HG03039 (cell line): ENCODE measurements at regions not wholly inside any gene's neighbourhood (a gene's known extent, or its start where the extent isn't known, plus 50 kb on each side); places are given as distances from the start of the nearest gene placed in this dataset.
"Not testable (repeated sequence)": the region's sequence is repeated elsewhere in the genome, so short reads cannot be mapped to it uniquely, and the experiment has no call there.

Experiments
- ATAC-seq: cut with Tn5 transposase; IDR thresholded peaks from one replicate; pipeline ENCODE4 v1.9.1; 2021; ENCODE audit warnings: mild to moderate bottlenecking, moderate library complexity; ENCODE audit not compliant: unreplicated experiment

GRCh38 chr12:125856366-125856765 lies 791.1 kb downstream of the AACS start:
- ATAC-seq, result no peak

GRCh38 chr12:125856896-125857295 lies 791.7 kb downstream of the AACS start:
- ATAC-seq, result no peak

- no peak for ATAC-seq
Measured at GRCh38 chr12:125860672-125861288, 795.5 kb downstream of the AACS start.

GRCh38 chr12:125861299-125862281 lies 796.4 kb downstream of the AACS start:
- ATAC-seq, result no peak

- not testable (repeated sequence) for ATAC-seq
Measured at GRCh38 chr12:125865236-125865635, 800.0 kb downstream of the AACS start.

DNA sequence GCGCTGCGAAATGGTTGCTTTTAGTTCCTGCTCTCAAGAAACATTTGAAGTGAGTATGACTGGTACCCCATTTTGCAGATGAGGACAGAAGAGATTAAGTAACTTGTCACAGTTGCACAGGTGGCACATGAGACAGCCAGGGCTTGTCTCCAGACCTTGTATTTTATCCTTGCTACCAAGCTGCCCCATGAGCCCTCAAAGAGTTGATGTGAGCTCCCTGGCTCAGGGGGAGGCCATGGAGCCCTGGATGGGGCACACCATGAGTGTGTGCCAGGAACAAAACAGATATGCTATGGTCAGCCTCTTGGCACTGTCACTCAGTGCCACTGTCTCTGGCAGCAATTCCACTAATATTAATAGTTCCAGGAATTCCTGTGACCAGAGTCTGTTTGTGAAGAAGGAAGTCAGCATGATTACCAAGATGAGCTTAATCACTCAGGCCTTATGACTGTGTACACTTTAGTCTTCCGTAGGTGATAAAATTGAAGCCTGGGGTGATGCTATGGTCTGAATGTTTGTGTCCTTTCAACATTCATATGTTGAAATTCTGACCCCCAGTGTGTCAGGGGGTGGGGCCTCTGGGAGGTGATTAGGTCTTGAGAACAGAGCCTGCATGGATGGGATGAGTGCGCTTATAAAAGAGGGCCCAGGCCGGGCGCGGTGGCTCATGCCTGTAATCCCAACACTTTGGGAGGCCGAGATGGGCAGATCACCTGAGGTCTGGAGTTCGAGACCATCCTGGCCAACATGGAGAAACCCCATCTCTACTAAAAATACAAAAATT lies 806.8 kb downstream of the AACS start:
- no peak for ATAC-seq

DNA sequence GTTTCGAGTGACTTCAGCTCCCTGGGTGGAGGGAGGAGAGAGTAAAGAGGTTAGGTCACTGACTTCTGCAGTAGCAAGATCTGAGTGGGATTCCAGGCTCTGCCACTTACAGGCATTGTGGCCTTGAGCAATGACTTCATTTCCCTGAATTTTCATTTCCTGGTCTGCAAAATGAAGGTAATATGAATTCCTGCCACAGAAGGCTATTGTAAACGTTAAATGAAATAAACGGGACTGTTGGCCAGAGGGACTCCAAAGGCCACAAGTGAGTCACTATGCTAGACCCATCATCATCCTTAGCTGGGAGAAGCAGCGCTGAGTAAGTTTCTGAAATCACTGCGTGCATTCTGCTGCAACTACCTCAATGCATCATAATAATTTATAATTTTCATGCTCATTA lies 807.8 kb downstream of the AACS start:
- no peak for ATAC-seq

DNA sequence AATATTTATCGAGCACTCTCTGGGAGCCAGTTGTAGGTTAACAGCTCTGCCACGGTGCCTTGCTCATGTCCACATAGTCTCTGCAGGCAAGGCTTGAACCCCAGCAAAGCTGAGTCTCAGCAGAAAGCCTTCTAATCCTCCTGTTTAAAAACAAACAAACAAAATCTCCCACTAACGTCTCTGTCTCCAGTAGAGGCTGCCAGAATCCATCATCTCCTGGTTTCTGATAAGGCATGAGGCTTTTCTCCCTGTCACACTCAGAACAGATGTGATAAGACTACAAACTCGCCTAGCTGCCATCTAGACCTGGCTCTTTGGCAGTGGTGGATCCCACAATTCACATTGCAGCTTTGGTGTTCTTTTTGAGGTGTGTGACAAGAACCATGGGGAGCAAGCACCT lies 813.2 kb downstream of the AACS start:
- no peak for ATAC-seq

DNA sequence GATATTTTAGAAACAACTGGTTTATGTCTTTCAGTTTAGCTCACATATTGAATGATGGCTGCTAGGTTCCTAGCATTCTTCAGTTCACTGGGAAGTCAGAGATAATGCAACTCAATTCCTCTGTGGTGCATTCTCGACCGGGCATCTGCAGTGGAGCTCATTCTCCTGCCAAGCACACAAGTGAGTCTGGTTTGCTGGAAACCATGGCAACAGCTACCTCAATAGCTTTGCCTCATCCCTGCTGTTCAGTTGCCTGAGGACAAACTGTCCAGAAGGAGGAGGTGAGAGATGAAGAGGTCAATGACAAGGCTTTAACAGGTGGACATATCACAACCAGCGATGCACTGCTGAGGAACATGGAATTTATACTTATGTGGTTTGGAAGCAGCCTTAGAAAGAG lies 816.9 kb downstream of the AACS start:
- ATAC-seq, result no peak

DNA sequence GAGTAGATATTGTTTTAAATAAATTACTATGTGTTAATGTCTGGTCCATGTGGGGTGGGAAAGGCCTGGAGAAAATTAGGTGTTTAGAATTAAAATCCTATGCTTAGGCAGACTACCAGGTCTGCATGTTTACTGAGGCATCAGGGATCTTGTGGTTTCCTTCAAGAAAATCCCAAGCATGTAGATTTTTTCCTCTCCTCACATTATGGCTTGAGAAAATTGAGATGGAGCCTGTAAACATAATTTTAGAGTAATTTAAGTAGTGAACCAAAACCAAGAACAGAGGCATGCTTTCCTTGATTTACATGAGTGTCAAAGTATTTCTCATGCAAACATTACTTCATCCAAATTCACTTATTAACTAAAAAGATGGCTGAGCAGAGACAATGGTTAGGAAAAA lies 823.7 kb downstream of the AACS start:
- no peak for ATAC-seq

GRCh38 chr12:125889742-125890141 lies 824.5 kb downstream of the AACS start:
- ATAC-seq, result no peak

GRCh38 chr12:125890366-125890905 lies 825.2 kb downstream of the AACS start:
- ATAC-seq, result no peak

- ATAC-seq, result no peak
Measured at GRCh38 chr12:125890971-125891370, 825.7 kb downstream of the AACS start.

DNA sequence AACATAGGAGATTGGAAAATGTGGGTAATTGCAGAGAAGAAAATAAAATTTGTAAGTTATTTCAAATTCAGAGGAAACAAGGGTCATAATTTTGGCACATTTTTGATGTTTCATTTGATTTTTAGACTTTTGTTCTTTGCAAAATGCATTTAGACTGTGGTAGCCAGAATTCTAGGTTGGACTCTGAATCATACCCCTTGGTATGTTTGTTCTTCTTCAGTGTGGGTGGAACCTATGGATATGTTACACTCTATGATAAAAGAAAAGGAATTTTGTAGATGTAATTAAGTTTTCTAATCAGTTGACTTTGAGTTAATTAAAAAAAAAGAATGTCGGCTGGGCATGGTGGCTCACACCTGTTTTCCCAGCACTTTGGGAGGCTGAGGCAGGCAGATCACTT lies 827.0 kb downstream of the AACS start:
- no peak for ATAC-seq

- no peak for ATAC-seq
Measured at GRCh38 chr12:125902991-125903390, 837.8 kb downstream of the AACS start.

- no peak for ATAC-seq
Measured at GRCh38 chr12:125907351-125907750, 842.1 kb downstream of the AACS start.

DNA sequence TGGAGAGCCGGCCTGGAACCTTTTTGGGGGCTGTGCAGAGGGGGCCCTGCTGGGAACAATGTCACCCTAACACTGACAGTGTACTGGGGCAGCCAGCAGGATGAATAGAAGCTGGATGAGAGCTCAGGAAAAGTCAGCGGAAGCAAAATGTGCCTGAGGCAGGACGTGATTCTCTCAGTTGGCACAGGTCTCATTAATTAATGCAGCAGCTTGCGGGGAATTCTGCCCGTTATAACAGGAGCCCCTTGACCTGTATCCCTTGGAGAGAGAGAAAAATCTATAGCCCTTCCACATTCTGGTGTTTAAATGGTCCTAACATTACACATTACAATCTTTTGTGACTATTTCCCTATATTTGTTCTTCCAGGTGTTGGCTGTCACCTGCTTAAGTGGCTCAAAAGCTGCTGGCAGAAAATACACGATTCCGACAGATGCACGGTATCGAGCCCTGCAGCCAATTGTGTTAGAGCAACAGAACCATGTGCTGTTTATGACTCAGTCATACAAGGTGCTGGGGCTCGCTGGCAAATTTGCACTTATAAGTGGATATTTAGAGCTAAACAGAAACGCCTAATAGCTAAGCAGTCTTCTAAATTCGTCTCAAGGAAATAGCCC lies 854.7 kb downstream of the AACS start:
- no peak for ATAC-seq

DNA sequence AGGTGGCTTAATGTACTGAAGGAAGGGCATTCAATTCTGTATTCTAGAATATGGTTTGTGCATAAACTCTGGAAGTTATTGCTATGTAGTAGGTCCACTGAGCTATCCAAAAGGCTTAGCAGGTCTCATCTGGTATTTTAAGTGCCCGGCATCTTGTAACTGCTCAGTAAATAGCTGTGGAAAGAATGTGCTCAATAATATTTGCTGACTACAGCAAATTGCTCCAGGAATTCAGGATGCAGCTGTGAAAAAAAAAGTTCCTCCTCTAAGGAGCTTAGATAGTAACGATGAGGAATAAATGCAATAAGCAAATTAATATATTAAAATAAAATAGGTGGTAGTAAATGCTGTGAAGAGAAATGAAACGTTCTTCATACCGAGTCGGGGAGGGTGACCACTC lies 857.1 kb downstream of the AACS start:
- no peak for ATAC-seq

DNA sequence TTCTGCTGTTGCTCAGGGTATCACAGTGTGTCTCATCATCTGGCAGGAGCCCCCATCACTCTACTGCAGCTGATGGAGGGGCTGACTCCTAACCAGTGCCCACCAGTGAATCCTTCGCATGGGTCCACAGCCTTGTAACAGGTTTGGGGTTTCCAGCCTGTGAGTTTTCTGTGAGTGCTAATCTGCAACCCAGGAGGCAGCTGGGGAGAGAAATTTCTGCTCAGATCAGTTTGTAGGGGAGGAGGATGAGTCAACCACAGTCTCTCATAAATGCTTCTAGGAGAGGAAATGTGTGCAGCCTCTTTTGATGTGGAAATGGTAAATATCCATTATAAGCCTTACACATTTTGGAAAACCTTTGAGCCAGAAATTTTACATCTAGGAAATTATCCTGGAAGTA lies 871.3 kb downstream of the AACS start:
- no peak for ATAC-seq

DNA sequence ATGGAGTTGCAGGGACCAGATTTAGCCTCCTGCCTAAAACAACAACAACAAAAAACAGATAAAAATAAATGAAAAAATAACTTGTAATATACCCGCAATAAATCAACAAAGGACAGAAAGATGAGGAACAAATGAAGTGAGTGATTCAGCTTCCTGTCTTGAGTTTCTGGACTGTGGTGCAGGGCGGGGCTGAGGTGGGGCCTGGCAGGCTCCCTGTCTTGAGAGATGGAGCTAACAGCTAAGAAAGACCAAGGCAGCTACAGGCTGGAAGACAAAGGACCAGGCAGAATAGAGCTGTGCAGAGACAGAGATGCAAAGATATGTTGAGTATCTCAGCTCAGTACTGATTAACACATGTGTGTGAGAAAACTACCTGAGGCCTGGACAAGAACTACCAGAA lies 879.2 kb downstream of the AACS start:
- ATAC-seq, result no peak

DNA sequence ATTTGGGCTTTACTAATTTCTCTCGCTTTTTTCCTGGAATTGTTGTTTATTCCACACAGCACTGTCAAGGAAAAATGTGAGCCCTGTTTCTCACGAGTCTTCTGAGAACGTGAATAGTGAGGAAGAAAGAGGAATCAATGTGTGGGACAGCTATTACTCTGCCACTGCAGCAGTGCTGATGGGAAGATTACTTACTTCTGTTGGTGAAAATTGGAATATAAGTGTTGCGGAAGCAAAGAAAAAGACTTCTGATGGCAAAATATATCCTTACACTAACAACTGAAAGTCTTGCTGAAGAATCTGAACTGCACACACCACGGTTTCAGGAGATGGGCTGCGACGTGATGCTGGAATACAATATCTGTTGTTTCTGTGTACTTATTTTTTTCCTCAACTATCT lies 884.2 kb downstream of the AACS start:
- no peak for ATAC-seq
